ENCODE measurements at regions not wholly inside any gene's neighbourhood (a gene's known extent, or its start where the extent isn't known, plus 50 kb on each side); places are given as distances from the start of the nearest gene placed in this dataset.

DNA sequence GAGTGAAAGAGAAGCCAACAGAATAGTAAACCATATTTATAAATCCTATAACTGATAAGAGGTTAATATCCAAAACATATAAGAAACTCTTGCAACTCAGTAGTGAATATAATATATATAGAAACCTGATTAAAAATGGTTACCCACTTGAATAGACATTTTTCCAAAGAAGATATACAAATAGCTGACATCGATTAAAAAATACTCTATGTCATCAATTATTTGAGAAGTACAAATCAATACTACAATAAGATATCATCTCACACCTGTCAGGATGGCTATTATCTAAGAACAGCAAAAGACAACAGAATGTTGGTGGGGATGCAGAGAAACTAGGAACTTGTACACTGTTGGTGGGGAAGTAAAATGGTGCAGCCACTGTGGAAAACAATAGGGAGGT, 254.4 kb downstream of the PPARGC1A start:
- TF ChIP-seq POLR2AphosphoS5 (IDR thresholded peaks at IDR 0.05; ENCODE audit: low read depth, low read length) (no peak), TAF1 (IDR thresholded peaks at IDR 0.05; ENCODE audit: low read depth, low read length) (no peak), POLR2A (IDR thresholded peaks at IDR 0.05; ENCODE audit: low read depth, low read length) (no peak)

All from GM12891 (cell line).